Endothelial cell of umbilical vein (primary cell): ENCODE measurements at regions not wholly inside any gene's neighbourhood (a gene's known extent, or its start where the extent isn't known, plus 50 kb on each side); places are given as distances from the start of the nearest gene placed in this dataset.
A peak's percentile ranks its signal among the peaks of the same experiment; 100 is the strongest.

ENCODE experiments used
- BruUV-seq: library from RNA; stranded (reverse); fragments of 400-500 nt; replicated peaks from 2 replicates; lab custom pipeline; 2021; lab: Mats Ljungman, UMichigan
- CTCF ChIA-PET: fragments of 300-600, 350-600 bp; sonication (Branson Sonifier 250); formaldehyde crosslinking; loops from one replicate; lab custom pipeline; 2021; ENCODE audit warnings: antibody characterized with exemption, inconsistent platforms; lab: Charles Lee
- POLR2A ChIA-PET: fragments of 300-600, 350-600 bp; sonication (Branson Sonifier 250); formaldehyde crosslinking; loops from one replicate; lab custom pipeline; 2021; ENCODE audit warnings: antibody characterized with exemption, inconsistent platforms; lab: Charles Lee
- DNase-seq: peaks from one replicate; pipeline ENCODE4 v3.0.0-alpha.2; 2011; ENCODE audit warnings: low read depth, low spot score
- FAIRE-seq: peaks from 2 replicates; lab custom pipeline; 2011; peaks lifted over from hg19 to GRCh38; lab: Jason Lieb, UNC
- H2AFZ ChIP-seq: 2 replicates; pipeline ENCODE4 v1.6.0; 2012; ENCODE audit warnings: low read depth, low read length, control low read depth, inconsistent platforms
- H3K27ac ChIP-seq: 2 replicates; pipeline ENCODE4 v1.5.1; 2011; ENCODE audit warnings: low read depth, mild to moderate bottlenecking, control low read depth, low read length, moderate library complexity; ENCODE audit not compliant: insufficient read depth
- H3K27me3 ChIP-seq, 2 experiments: 2 replicates each; pipeline versions ENCODE4 v1.6.0 to v1.6.1; 2011; ENCODE audit warnings: low read length in 2 of 2, mixed read lengths in 1 of 2; ENCODE audit not compliant: control insufficient read depth in 2 of 2, insufficient read depth in 2 of 2
- H3K36me3 ChIP-seq, 2 experiments: 2 replicates in 1 of 2; 3 replicates in 1 of 2; pipeline ENCODE4 v1.5.1; 2011; ENCODE audit warnings: low read length in 2 of 2, mild to moderate bottlenecking in 1 of 2, moderate library complexity in 1 of 2; ENCODE audit not compliant: control insufficient read depth in 2 of 2, insufficient read depth in 2 of 2; ENCODE audit errors: extremely low read depth in 1 of 2
- H3K4me1 ChIP-seq: 3 replicates; pipeline ENCODE4 v1.5.1; 2011; ENCODE audit warnings: mild to moderate bottlenecking, low read length; ENCODE audit not compliant: control insufficient read depth, insufficient read depth; ENCODE audit errors: extremely low read depth
- H3K4me2 ChIP-seq: 2 replicates; pipeline ENCODE4 v1.6.1; 2011; ENCODE audit warnings: low read length, control low read depth, mixed read lengths; ENCODE audit not compliant: insufficient read depth
- H3K4me3 ChIP-seq, 3 experiments: fragments of 200-600 bp in 1 of 3; sonication (generic), shearing (Covaris generic) in 1 of 3; replicated peaks in 1 of 3; 2 replicates each; pipeline ENCODE4 v1.5.1; 2011 to 2016; ENCODE audit warnings: control low read depth in 3 of 3, low read length in 3 of 3, mild to moderate bottlenecking in 2 of 3, inconsistent platforms in 1 of 3, low read depth in 1 of 3, moderate library complexity in 1 of 3; ENCODE audit not compliant: insufficient read depth in 1 of 3
- H3K79me2 ChIP-seq: 2 replicates; pipeline ENCODE4 v1.6.0; 2012; ENCODE audit warnings: low read length, inconsistent platforms; ENCODE audit not compliant: control insufficient read depth, insufficient read depth
- H3K9ac ChIP-seq: replicated peaks from 2 replicates; pipeline ENCODE3; 2011; ENCODE audit warnings: low read length, control low read depth; ENCODE audit not compliant: insufficient read depth; ENCODE audit errors: extremely low read depth
- H3K9me1 ChIP-seq: replicated peaks from 3 replicates; pipeline ENCODE4 v1.6.0; 2011; ENCODE audit warnings: mild to moderate bottlenecking, low read length; ENCODE audit not compliant: control insufficient read depth, insufficient read depth; ENCODE audit errors: extremely low read depth
- H3K9me3 ChIP-seq: replicated peaks from 2 replicates; pipeline ENCODE4 v1.5.1; 2012; ENCODE audit warnings: low read length, inconsistent platforms; ENCODE audit not compliant: control insufficient read depth, insufficient read depth
- H4K20me1 ChIP-seq: replicated peaks from 2 replicates; pipeline ENCODE3; 2011; ENCODE audit warnings: mild to moderate bottlenecking, low read length; ENCODE audit not compliant: control insufficient read depth, insufficient read depth; ENCODE audit errors: extremely low read depth
- CTCF ChIP-seq, 2 donors: IDR thresholded peaks; 1 replicate in 1 of 2; 2 replicates in 1 of 2; pipeline ENCODE4 v1.5.1; 2011; ENCODE audit warnings: low read length in 2 of 2, mild to moderate bottlenecking in 2 of 2, moderate library complexity in 2 of 2, control low read depth in 1 of 2, inconsistent platforms in 1 of 2, low read depth in 1 of 2; ENCODE audit not compliant: insufficient read depth in 1 of 2; ENCODE audit errors: extremely low read depth in 1 of 2
- EZH2 ChIP-seq: IDR thresholded peaks from 2 replicates; pipeline ENCODE4 v1.6.1; 2012; ENCODE audit warnings: borderline replicate concordance, low read depth, mild to moderate bottlenecking, moderate library complexity, low read length, inconsistent platforms; ENCODE audit not compliant: severe bottlenecking
- FOS ChIP-seq: IDR thresholded peaks from 2 replicates; pipeline ENCODE4 v1.6.1; 2011; ENCODE audit warnings: mild to moderate bottlenecking, low read length, moderate library complexity, borderline replicate concordance; ENCODE audit not compliant: insufficient read depth
- GATA2 ChIP-seq: IDR thresholded peaks from 2 replicates; pipeline ENCODE4 v1.7.0; 2011; ENCODE audit warnings: low read depth, mild to moderate bottlenecking, moderate library complexity, mixed read lengths, low read length; ENCODE audit not compliant: insufficient read length, insufficient read depth
- JUN ChIP-seq: IDR thresholded peaks from 2 replicates; pipeline ENCODE4 v1.6.1; 2011; ENCODE audit warnings: borderline replicate concordance, low read depth; ENCODE audit not compliant: insufficient read length, insufficient read depth
- MAX ChIP-seq: IDR thresholded peaks from 2 replicates; pipeline ENCODE4 v1.6.1; 2011; ENCODE audit not compliant: insufficient read depth, insufficient read length
- MYC ChIP-seq: IDR thresholded peaks from one replicate; pipeline ENCODE4 v1.6.1; 2011; ENCODE audit warnings: mild to moderate bottlenecking, low read depth, low read length
- POLR2A ChIP-seq: IDR thresholded peaks from 2 replicates; pipeline ENCODE4 v1.6.1; 2012; ENCODE audit warnings: low read depth, mild to moderate bottlenecking, control low read depth, low read length
- POLR2AphosphoS5 ChIP-seq: IDR thresholded peaks from 2 replicates; pipeline ENCODE4 v1.6.1; 2012; ENCODE audit warnings: low read depth, mild to moderate bottlenecking, control low read depth, low read length, moderate library complexity; ENCODE audit not compliant: insufficient read depth
- dilution Hi-C: fragments of 300-500 bp; cut with MboI; formaldehyde crosslinking; loops from one replicate; pipeline ENCODE4 v1.15.0; 2019; ENCODE audit warnings: low sequenced_read_pairs; ENCODE audit not compliant: extremely low pct_ligation_motif_present
- intact Hi-C: fragments of 100-400 bp; cut with micrococcal nuclease; formaldehyde crosslinking; loops from one replicate; pipeline ENCODE4 v1.10.0; 2022

- TF ChIP-seq CTCF (IDR thresholded peaks at IDR 0.05; ENCODE audit: extremely low read depth in 1 of 2, insufficient read depth in 1 of 2, low read depth in 1 of 2, low read length in 2 of 2) (no peak), POLR2AphosphoS5 (no peak), EZH2 (no peak), FOS (no peak), JUN (no peak)
- Histone ChIP-seq H3K36me3 (no peaks in the 10 kb centered on the region), H3K4me2 (no peak overlapping the region), H3K4me1 (peaks cover 18% of the 10 kb centered on the region), H4K20me1 (no peaks in the 10 kb centered on the region), H3K27ac (no peak overlapping the region), H3K79me2 (no peaks in the 10 kb centered on the region), H3K9me3 (no peaks in the 10 kb centered on the region), H3K4me3 (no peak overlapping the region), H3K27me3 (no peaks in the 10 kb centered on the region), H2AFZ (peak overlapping the region; percentile 42), H3K9me1 (no peaks in the 10 kb centered on the region), H3K9ac (no peak overlapping the region)
- dilution Hi-C loops = no loop called here
- FAIRE-seq = peak; percentile 50
- POLR2A ChIA-PET = no interaction called here
- peak; percentile 40 for DNase-seq
- intact Hi-C loops = no loop called here
- CTCF ChIA-PET = interaction anchor here (0.8 to 1.0 kb wide), 3 partner anchors 18 to 211 kb away, joined by 3 to 4 read pairs (median 3); no protein-coding TSS in a partner anchor
- no TSS peak for BruUV-seq
These were observed 81.9 kb downstream of the BMP4 start for GRCh38 chr14:53874704-53875103.

- ChIA-PET POLR2A (no interaction called here), CTCF (interaction anchor here (1.2 kb wide), 1 partner anchor 8 kb away, joined by 4 read pairs; no protein-coding TSS in a partner anchor)
- H4K20me1 ChIP-seq = no peaks in the 10 kb centered on the region
- DNase-seq (no peak), FAIRE-seq (peak; percentile 12)
- H3K36me3 ChIP-seq = no peaks in the 10 kb centered on the region
- dilution Hi-C loops = no loop called here
- H3K9ac ChIP-seq = no peak overlapping the region
- no peaks in the 10 kb centered on the region for H3K79me2 ChIP-seq
- intact Hi-C loops = no loop called here
- no peak overlapping the region for H3K4me3 ChIP-seq
- no peak overlapping the region for H2AFZ ChIP-seq
- H3K4me1 ChIP-seq = peaks cover 8% of the 10 kb centered on the region
- H3K27me3 ChIP-seq = no peaks in the 10 kb centered on the region
- no peak overlapping the region for H3K4me2 ChIP-seq
- TF ChIP-seq MYC = no peak
- TF ChIP-seq FOS = no peak
- no peak for TF ChIP-seq MAX
- TF ChIP-seq GATA2 = no peak
- no peak for TF ChIP-seq JUN
- TF ChIP-seq POLR2AphosphoS5 = no peak
- no peak for TF ChIP-seq EZH2
- TF ChIP-seq CTCF (IDR thresholded peaks at IDR 0.05; ENCODE audit: extremely low read depth in 1 of 2, insufficient read depth in 1 of 2, low read depth in 1 of 2, low read length in 2 of 2) = no peak
- TF ChIP-seq POLR2A = no peak
- H3K9me1 ChIP-seq = no peaks in the 10 kb centered on the region
- BruUV-seq = no TSS peak
- H3K9me3 ChIP-seq = no peaks in the 10 kb centered on the region
- no peak overlapping the region for H3K27ac ChIP-seq
These were observed 83.9 kb downstream of the BMP4 start for GRCh38 chr14:53872681-53873089.
